ENCODE measurements at regions not wholly inside any gene's neighbourhood (a gene's known extent, or its start where the extent isn't known, plus 50 kb on each side); places are given as distances from the start of the nearest gene placed in this dataset.

DNA sequence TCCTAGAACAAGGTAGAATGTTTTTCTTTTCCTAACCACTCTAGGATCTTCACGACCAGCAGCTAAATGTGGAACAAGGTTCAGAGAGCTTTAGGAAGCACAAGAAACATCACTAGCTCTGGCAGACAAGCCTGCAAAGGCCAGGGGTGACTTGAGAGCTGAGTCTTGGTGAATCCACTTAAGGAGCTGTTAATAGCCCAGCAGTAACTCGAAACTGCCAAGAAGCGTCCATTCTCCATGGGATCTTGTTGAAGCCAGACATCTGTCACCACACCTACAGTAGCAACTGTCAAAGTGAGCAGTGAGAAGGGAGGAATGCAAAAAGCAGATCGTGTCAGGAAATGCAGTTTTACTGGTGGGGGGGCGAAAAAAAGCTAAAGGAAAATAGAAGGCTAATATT is 87.2 kb downstream of the ATPSCKMT start:
- Histone ChIP-seq H3K27ac (ENCODE audit: insufficient read length, low read depth, low read length) (no peak overlapping the region), H2BK15ac (ENCODE audit: low read depth, low read length) (no peak overlapping the region), H3K23ac (ENCODE audit: insufficient read length, low read depth, low read length) (no peak overlapping the region), H2BK5ac (ENCODE audit: insufficient read length, low read length) (no peak overlapping the region), H3K79me1 (ENCODE audit: insufficient read depth, low read depth, low read length, poor library complexity, severe bottlenecking) (no peaks in the 10 kb centered on the region), H4K8ac (replicated peaks; ENCODE audit: insufficient read length, low read depth, low read length) (no peak overlapping the region), H3K79me2 (ENCODE audit: insufficient read depth, low read length) (no peaks in the 10 kb centered on the region), H3K4me1 (ENCODE audit: insufficient read depth, low read length) (peaks cover 2% of the 10 kb centered on the region), H2BK120ac (ENCODE audit: low read depth, low read length, poor library complexity, severe bottlenecking) (no peak overlapping the region), H3K23me2 (ENCODE audit: insufficient read length, low read depth, low read length, poor library complexity, severe bottlenecking) (no peaks in the 10 kb centered on the region), H3K9me3 (ENCODE audit: control insufficient read depth, low read depth, low read length) (no peaks in the 10 kb centered on the region), H2AFZ (ENCODE audit: low read length) (no peak overlapping the region), H2AK5ac (ENCODE audit: insufficient read length, low read length) (no peak overlapping the region), H3K27me3 (ENCODE audit: insufficient read depth, low read length) (no peaks in the 10 kb centered on the region), H3K4ac (ENCODE audit: low read depth, low read length) (no peak overlapping the region), H2BK20ac (ENCODE audit: low read depth, low read length, poor library complexity, severe bottlenecking) (no peak overlapping the region), H2BK12ac (ENCODE audit: insufficient read length, low read depth, low read length) (no peak overlapping the region), H4K20me1 (ENCODE audit: control insufficient read depth, insufficient read depth, insufficient read length) (no peaks in the 10 kb centered on the region), H3K9ac (ENCODE audit: extremely low read depth, insufficient read length, low read length) (no peak overlapping the region), H3K14ac (ENCODE audit: insufficient read depth, low read length) (no peak overlapping the region), H4K5ac (ENCODE audit: insufficient read length, low read depth, low read length) (no peak overlapping the region), H3T11ph (ENCODE audit: low read length) (no peak overlapping the region), H4K91ac (ENCODE audit: insufficient read length, low read depth, low read length) (no peak overlapping the region), H3K56ac (ENCODE audit: insufficient read length, low read depth, low read length) (no peak overlapping the region), H3K18ac (ENCODE audit: insufficient read length, low read depth, low read length) (no peak overlapping the region), H3K4me2 (ENCODE audit: insufficient read depth, insufficient read length, low read length) (no peak overlapping the region)
- Mint-ChIP-seq H3K4me3 (no peak overlapping the region), H3K27me3 (ENCODE audit: low read depth) (0 out of 2 replicates have a peak, but pooled peaks cover 2% of the 10 kb centered on the region), H3K36me3 (ENCODE audit: insufficient read depth in 1 of 3, low read depth in 3 of 3) (peaks cover 4 to 24% (median 6%) of the 10 kb centered on the region in 3 experiments), H3K9me3 (peaks cover 13 to 23% of the 10 kb centered on the region in 2 experiments; a peak in 4 of 5 replicates), H3K27ac (no peak overlapping the region; a peak in 1 of 7 replicates), H3K4me1 (peaks cover 48 to 50% of the 10 kb centered on the region in 2 experiments)
- TF ChIP-seq, protein P1, sequence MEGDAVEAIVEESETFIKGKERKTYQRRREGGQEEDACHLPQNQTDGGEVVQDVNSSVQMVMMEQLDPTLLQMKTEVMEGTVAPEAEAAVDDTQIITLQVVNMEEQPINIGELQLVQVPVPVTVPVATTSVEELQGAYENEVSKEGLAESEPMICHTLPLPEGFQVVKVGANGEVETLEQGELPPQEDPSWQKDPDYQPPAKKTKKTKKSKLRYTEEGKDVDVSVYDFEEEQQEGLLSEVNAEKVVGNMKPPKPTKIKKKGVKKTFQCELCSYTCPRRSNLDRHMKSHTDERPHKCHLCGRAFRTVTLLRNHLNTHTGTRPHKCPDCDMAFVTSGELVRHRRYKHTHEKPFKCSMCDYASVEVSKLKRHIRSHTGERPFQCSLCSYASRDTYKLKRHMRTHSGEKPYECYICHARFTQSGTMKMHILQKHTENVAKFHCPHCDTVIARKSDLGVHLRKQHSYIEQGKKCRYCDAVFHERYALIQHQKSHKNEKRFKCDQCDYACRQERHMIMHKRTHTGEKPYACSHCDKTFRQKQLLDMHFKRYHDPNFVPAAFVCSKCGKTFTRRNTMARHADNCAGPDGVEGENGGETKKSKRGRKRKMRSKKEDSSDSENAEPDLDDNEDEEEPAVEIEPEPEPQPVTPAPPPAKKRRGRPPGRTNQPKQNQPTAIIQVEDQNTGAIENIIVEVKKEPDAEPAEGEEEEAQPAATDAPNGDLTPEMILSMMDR (conservative IDR thresholded peaks at IDR 0.05) = no peak
- WGBS (ENCODE audit: extremely low coverage, insufficient read length, low lambda C conversion rate) = no CpG with 5 or more reads among the region's 5 CpGs
- no peak for DNase-seq
